Endothelial cell of umbilical vein (primary cell): ENCODE measurements at regions not wholly inside any gene's neighbourhood (a gene's known extent, or its start where the extent isn't known, plus 50 kb on each side); places are given as distances from the start of the nearest gene placed in this dataset.

Experiments
- BruUV-seq: library from RNA; stranded (reverse); fragments of 400-500 nt; replicated peaks from 2 replicates; lab custom pipeline; 2021; lab: Mats Ljungman, UMichigan
- CTCF ChIA-PET: fragments of 300-600, 350-600 bp; sonication (Branson Sonifier 250); formaldehyde crosslinking; loops from one replicate; lab custom pipeline; 2021; ENCODE audit warnings: antibody characterized with exemption, inconsistent platforms; lab: Charles Lee
- POLR2A ChIA-PET: fragments of 300-600, 350-600 bp; sonication (Branson Sonifier 250); formaldehyde crosslinking; loops from one replicate; lab custom pipeline; 2021; ENCODE audit warnings: antibody characterized with exemption, inconsistent platforms; lab: Charles Lee
- DNase-seq: peaks from one replicate; pipeline ENCODE4 v3.0.0-alpha.2; 2011; ENCODE audit warnings: low read depth, low spot score
- FAIRE-seq: peaks from 2 replicates; lab custom pipeline; 2011; peaks lifted over from hg19 to GRCh38; lab: Jason Lieb, UNC
- H2AFZ ChIP-seq: 2 replicates; pipeline ENCODE4 v1.6.0; 2012; ENCODE audit warnings: low read depth, low read length, control low read depth, inconsistent platforms
- H3K27ac ChIP-seq: 2 replicates; pipeline ENCODE4 v1.5.1; 2011; ENCODE audit warnings: low read depth, mild to moderate bottlenecking, control low read depth, low read length, moderate library complexity; ENCODE audit not compliant: insufficient read depth
- H3K27me3 ChIP-seq, 2 experiments: 2 replicates each; pipeline versions ENCODE4 v1.6.0 to v1.6.1; 2011; ENCODE audit warnings: low read length in 2 of 2, mixed read lengths in 1 of 2; ENCODE audit not compliant: control insufficient read depth in 2 of 2, insufficient read depth in 2 of 2
- H3K36me3 ChIP-seq, 2 experiments: 2 replicates in 1 of 2; 3 replicates in 1 of 2; pipeline ENCODE4 v1.5.1; 2011; ENCODE audit warnings: low read length in 2 of 2, mild to moderate bottlenecking in 1 of 2, moderate library complexity in 1 of 2; ENCODE audit not compliant: control insufficient read depth in 2 of 2, insufficient read depth in 2 of 2; ENCODE audit errors: extremely low read depth in 1 of 2
- H3K4me1 ChIP-seq: 3 replicates; pipeline ENCODE4 v1.5.1; 2011; ENCODE audit warnings: mild to moderate bottlenecking, low read length; ENCODE audit not compliant: control insufficient read depth, insufficient read depth; ENCODE audit errors: extremely low read depth
- H3K4me2 ChIP-seq: 2 replicates; pipeline ENCODE4 v1.6.1; 2011; ENCODE audit warnings: low read length, control low read depth, mixed read lengths; ENCODE audit not compliant: insufficient read depth
- H3K4me3 ChIP-seq, 3 experiments: fragments of 200-600 bp in 1 of 3; sonication (generic), shearing (Covaris generic) in 1 of 3; replicated peaks in 1 of 3; 2 replicates each; pipeline ENCODE4 v1.5.1; 2011 to 2016; ENCODE audit warnings: control low read depth in 3 of 3, low read length in 3 of 3, mild to moderate bottlenecking in 2 of 3, inconsistent platforms in 1 of 3, low read depth in 1 of 3, moderate library complexity in 1 of 3; ENCODE audit not compliant: insufficient read depth in 1 of 3
- H3K79me2 ChIP-seq: 2 replicates; pipeline ENCODE4 v1.6.0; 2012; ENCODE audit warnings: low read length, inconsistent platforms; ENCODE audit not compliant: control insufficient read depth, insufficient read depth
- H3K9ac ChIP-seq: replicated peaks from 2 replicates; pipeline ENCODE3; 2011; ENCODE audit warnings: low read length, control low read depth; ENCODE audit not compliant: insufficient read depth; ENCODE audit errors: extremely low read depth
- H3K9me1 ChIP-seq: replicated peaks from 3 replicates; pipeline ENCODE4 v1.6.0; 2011; ENCODE audit warnings: mild to moderate bottlenecking, low read length; ENCODE audit not compliant: control insufficient read depth, insufficient read depth; ENCODE audit errors: extremely low read depth
- H3K9me3 ChIP-seq: replicated peaks from 2 replicates; pipeline ENCODE4 v1.5.1; 2012; ENCODE audit warnings: low read length, inconsistent platforms; ENCODE audit not compliant: control insufficient read depth, insufficient read depth
- H4K20me1 ChIP-seq: replicated peaks from 2 replicates; pipeline ENCODE3; 2011; ENCODE audit warnings: mild to moderate bottlenecking, low read length; ENCODE audit not compliant: control insufficient read depth, insufficient read depth; ENCODE audit errors: extremely low read depth
- CTCF ChIP-seq, 2 donors: IDR thresholded peaks; 1 replicate in 1 of 2; 2 replicates in 1 of 2; pipeline ENCODE4 v1.5.1; 2011; ENCODE audit warnings: low read length in 2 of 2, mild to moderate bottlenecking in 2 of 2, moderate library complexity in 2 of 2, control low read depth in 1 of 2, inconsistent platforms in 1 of 2, low read depth in 1 of 2; ENCODE audit not compliant: insufficient read depth in 1 of 2; ENCODE audit errors: extremely low read depth in 1 of 2
- EZH2 ChIP-seq: IDR thresholded peaks from 2 replicates; pipeline ENCODE4 v1.6.1; 2012; ENCODE audit warnings: borderline replicate concordance, low read depth, mild to moderate bottlenecking, moderate library complexity, low read length, inconsistent platforms; ENCODE audit not compliant: severe bottlenecking
- FOS ChIP-seq: IDR thresholded peaks from 2 replicates; pipeline ENCODE4 v1.6.1; 2011; ENCODE audit warnings: mild to moderate bottlenecking, low read length, moderate library complexity, borderline replicate concordance; ENCODE audit not compliant: insufficient read depth
- GATA2 ChIP-seq: IDR thresholded peaks from 2 replicates; pipeline ENCODE4 v1.7.0; 2011; ENCODE audit warnings: low read depth, mild to moderate bottlenecking, moderate library complexity, mixed read lengths, low read length; ENCODE audit not compliant: insufficient read length, insufficient read depth
- JUN ChIP-seq: IDR thresholded peaks from 2 replicates; pipeline ENCODE4 v1.6.1; 2011; ENCODE audit warnings: borderline replicate concordance, low read depth; ENCODE audit not compliant: insufficient read length, insufficient read depth
- MAX ChIP-seq: IDR thresholded peaks from 2 replicates; pipeline ENCODE4 v1.6.1; 2011; ENCODE audit not compliant: insufficient read depth, insufficient read length
- MYC ChIP-seq: IDR thresholded peaks from one replicate; pipeline ENCODE4 v1.6.1; 2011; ENCODE audit warnings: mild to moderate bottlenecking, low read depth, low read length
- POLR2A ChIP-seq: IDR thresholded peaks from 2 replicates; pipeline ENCODE4 v1.6.1; 2012; ENCODE audit warnings: low read depth, mild to moderate bottlenecking, control low read depth, low read length
- POLR2AphosphoS5 ChIP-seq: IDR thresholded peaks from 2 replicates; pipeline ENCODE4 v1.6.1; 2012; ENCODE audit warnings: low read depth, mild to moderate bottlenecking, control low read depth, low read length, moderate library complexity; ENCODE audit not compliant: insufficient read depth
- dilution Hi-C: fragments of 300-500 bp; cut with MboI; formaldehyde crosslinking; loops from one replicate; pipeline ENCODE4 v1.15.0; 2019; ENCODE audit warnings: low sequenced_read_pairs; ENCODE audit not compliant: extremely low pct_ligation_motif_present
- intact Hi-C: fragments of 100-400 bp; cut with micrococcal nuclease; formaldehyde crosslinking; loops from one replicate; pipeline ENCODE4 v1.10.0; 2022

- Histone ChIP-seq H3K4me2 (no peak overlapping the region), H3K27ac (no peak overlapping the region), H3K9ac (no peak overlapping the region), H2AFZ (no peak overlapping the region), H3K9me1 (no peaks in the 10 kb centered on the region), H3K79me2 (no peaks in the 10 kb centered on the region), H3K36me3 (no peaks in the 10 kb centered on the region), H3K4me1 (peaks cover 6% of the 10 kb centered on the region), H3K9me3 (no peaks in the 10 kb centered on the region), H4K20me1 (no peaks in the 10 kb centered on the region), H3K27me3 (no peaks in the 10 kb centered on the region), H3K4me3 (no peak overlapping the region)
- intact Hi-C loops (no loop called here), dilution Hi-C loops (no loop called here)
- DNase-seq (no peak), FAIRE-seq (no peak)
- no TSS peak for BruUV-seq
- TF ChIP-seq JUN (no peak), MYC (no peak), EZH2 (no peak), FOS (no peak), MAX (no peak), POLR2AphosphoS5 (no peak), CTCF (IDR thresholded peaks at IDR 0.05; ENCODE audit: extremely low read depth in 1 of 2, insufficient read depth in 1 of 2, low read depth in 1 of 2, low read length in 2 of 2) (no peak), POLR2A (no peak), GATA2 (no peak)
- ChIA-PET CTCF (interaction anchor here (0.9 to 2.1 kb wide), 4 partner anchors 8 to 54 kb away, joined by 3 to 12 read pairs (median 4); no protein-coding TSS in a partner anchor), POLR2A (no interaction called here)
These were observed 140.6 kb downstream of the SYF2 start for GRCh38 chr1:25091658-25092057.
